IMR-90 (cell line): ENCODE measurements at regions not wholly inside any gene's neighbourhood (a gene's known extent, or its start where the extent isn't known, plus 50 kb on each side); places are given as distances from the start of the nearest gene placed in this dataset.

ENCODE experiments used
- ATAC-seq: fragments of 200-7000 bp; cut with Tn5 transposase; 2 replicates; pipeline ENCODE4 v1.9.1; 2020; ENCODE audit warnings: low read depth, mild to moderate bottlenecking, moderate library complexity
- BruUV-seq: library from RNA; stranded (reverse); fragments of 400-500 nt; replicated peaks from 2 replicates; lab custom pipeline; 2021; lab: Mats Ljungman, UMichigan
- CTCF ChIA-PET: fragments of 300-600 bp; formaldehyde crosslinking; extraction: SDS; loops from one replicate; lab custom pipeline; 2021; ENCODE audit warnings: antibody characterized with exemption; lab: Yijun Ruan, JAX
- POLR2A ChIA-PET: fragments of 300-600 bp; sonication (Branson Sonifier 250); formaldehyde crosslinking; loops from one replicate; lab custom pipeline; 2022; ENCODE audit warnings: antibody characterized with exemption; ENCODE audit not compliant: unreplicated experiment; lab: Charles Lee
- DNase-seq: peaks from one replicate; pipeline ENCODE4 v3.0.0; 2013
- H2AFZ ChIP-seq: replicated peaks from 2 replicates; pipeline ENCODE3; 2013; ENCODE audit warnings: low read length, mild to moderate bottlenecking; ENCODE audit not compliant: poor library complexity
- H2AK5ac ChIP-seq: 2 replicates; pipeline ENCODE4 v1.6.1; 2013; ENCODE audit warnings: low read depth, low read length, inconsistent platforms
- H2AK9ac ChIP-seq: replicated peaks from 2 replicates; pipeline ENCODE3; 2013; ENCODE audit warnings: mild to moderate bottlenecking, low read depth, low read length, moderate library complexity; ENCODE audit not compliant: poor library complexity
- H2BK120ac ChIP-seq: 2 replicates; pipeline ENCODE4 v1.6.1; 2013; ENCODE audit warnings: low read depth, low read length, inconsistent platforms
- H2BK15ac ChIP-seq: 3 replicates; pipeline ENCODE4 v1.6.1; 2013; ENCODE audit warnings: low read depth, low read length, inconsistent platforms
- H2BK20ac ChIP-seq: 2 replicates; pipeline ENCODE4 v1.6.1; 2013; ENCODE audit warnings: low read depth, mild to moderate bottlenecking, inconsistent platforms, low read length, moderate library complexity
- H2BK5ac ChIP-seq: 2 replicates; pipeline ENCODE4 v1.6.1; 2013; ENCODE audit warnings: mild to moderate bottlenecking, low read depth, low read length, inconsistent platforms; ENCODE audit not compliant: poor library complexity, severe bottlenecking
- H3K14ac ChIP-seq: replicated peaks from 2 replicates; pipeline ENCODE4 v1.6.1; 2013; ENCODE audit warnings: low read depth, low read length, inconsistent platforms
- H3K18ac ChIP-seq: 2 replicates; pipeline ENCODE4 v1.6.1; 2013; ENCODE audit warnings: low read depth, low read length, control low read depth
- H3K23ac ChIP-seq: 2 replicates; pipeline ENCODE4 v1.6.1; 2013; ENCODE audit warnings: low read depth, low read length, inconsistent platforms
- H3K27ac ChIP-seq: 2 replicates; pipeline ENCODE4 v1.5.1; 2013; ENCODE audit warnings: mild to moderate bottlenecking, control low read depth, low read length; ENCODE audit not compliant: insufficient read depth
- H3K27me3 ChIP-seq: 2 replicates; pipeline ENCODE4 v1.6.1; 2013; ENCODE audit warnings: low read length; ENCODE audit not compliant: control insufficient read depth, insufficient read depth
- H3K36me3 ChIP-seq: 2 replicates; pipeline ENCODE4 v1.6.1; 2013; ENCODE audit warnings: low read length, mixed read lengths; ENCODE audit not compliant: control insufficient read depth, insufficient read depth
- H3K4ac ChIP-seq: 2 replicates; pipeline ENCODE4 v1.6.1; 2013; ENCODE audit warnings: low read depth, low read length, inconsistent platforms
- H3K4me1 ChIP-seq: 2 replicates; pipeline ENCODE4 v1.6.1; 2013; ENCODE audit warnings: low read length, mixed read lengths; ENCODE audit not compliant: control insufficient read depth, insufficient read depth
- H3K4me2 ChIP-seq: 2 replicates; pipeline ENCODE4 v1.6.1; 2013; ENCODE audit warnings: low read depth, mild to moderate bottlenecking, control low read depth, low read length, moderate library complexity
- H3K4me3 ChIP-seq: 2 replicates; pipeline ENCODE4 v1.5.1; 2013; ENCODE audit warnings: low read depth, mild to moderate bottlenecking, control low read depth, low read length, moderate library complexity; ENCODE audit not compliant: insufficient read depth
- H3K56ac ChIP-seq: 2 replicates; pipeline ENCODE4 v1.6.1; 2013; ENCODE audit warnings: low read length, inconsistent platforms; ENCODE audit not compliant: insufficient read depth; ENCODE audit errors: extremely low read depth
- H3K79me1 ChIP-seq, 2 experiments: 2 replicates each; pipeline ENCODE4 v1.6.1; 2013; ENCODE audit warnings: low read length in 2 of 2, inconsistent platforms in 1 of 2, low read depth in 1 of 2
- H3K9ac ChIP-seq: 2 replicates; pipeline ENCODE4 v1.6.1; 2013; ENCODE audit warnings: low read depth, low read length, control low read depth
- H3K9me1 ChIP-seq: 2 replicates; pipeline ENCODE4 v1.6.1; 2013; ENCODE audit warnings: low read length, inconsistent platforms; ENCODE audit not compliant: insufficient read depth
- H3K9me3 ChIP-seq: 2 replicates; pipeline ENCODE4 v1.6.1; 2013; ENCODE audit warnings: low read length; ENCODE audit not compliant: control insufficient read depth, insufficient read depth
- H4K20me1 ChIP-seq: 2 replicates; pipeline ENCODE4 v1.6.1; 2013; ENCODE audit warnings: low read length, inconsistent platforms; ENCODE audit not compliant: insufficient read depth
- H4K5ac ChIP-seq: 2 replicates; pipeline ENCODE4 v1.6.1; 2013; ENCODE audit warnings: mild to moderate bottlenecking, low read depth, low read length, control low read depth
- H4K8ac ChIP-seq, 2 experiments: 2 replicates each; pipeline ENCODE4 v1.6.1; 2013; ENCODE audit warnings: low read depth in 2 of 2, low read length in 2 of 2, control low read depth in 1 of 2, inconsistent platforms in 1 of 2
- H4K91ac ChIP-seq: 2 replicates; pipeline ENCODE4 v1.6.1; 2013; ENCODE audit warnings: low read depth, low read length, inconsistent platforms; ENCODE audit not compliant: insufficient read depth
- BHLHE40 ChIP-seq: fragments of 150-350 bp; IDR thresholded peaks from 2 replicates; pipeline ENCODE4 v1.6.1; 2016; ENCODE audit warnings: mild to moderate bottlenecking, low read depth, low read length
- CHD1 ChIP-seq: IDR thresholded peaks from 2 replicates; pipeline ENCODE4 v1.6.1; 2012; ENCODE audit warnings: low read depth, low read length, improper control_type of control experiment
- CTCF ChIP-seq: conservative IDR thresholded peaks from 2 replicates; pipeline ENCODE4 v1.5.1; 2012; ENCODE audit warnings: mild to moderate bottlenecking, low read depth, low read length, improper control_type of control experiment
- ELK1 ChIP-seq: fragments of 150-350 bp; IDR thresholded peaks from 2 replicates; pipeline ENCODE4 v1.6.1; 2016; ENCODE audit warnings: low read depth, mild to moderate bottlenecking, low read length, moderate library complexity, borderline replicate concordance
- FOS ChIP-seq: fragments of 150-350 bp; IDR thresholded peaks from 2 replicates; pipeline ENCODE4 v1.6.1; 2016; ENCODE audit warnings: low read depth, low read length
- MAFK ChIP-seq: IDR thresholded peaks from 2 replicates; pipeline ENCODE4 v1.6.1; 2012; ENCODE audit warnings: low read depth, low read length, improper control_type of control experiment
- MXI1 ChIP-seq: IDR thresholded peaks from 2 replicates; pipeline ENCODE4 v1.6.1; 2012; ENCODE audit warnings: low read depth, mild to moderate bottlenecking, low read length, moderate library complexity, borderline replicate concordance
- NFE2L2 ChIP-seq: fragments of 150-350 bp; IDR thresholded peaks from 2 replicates; pipeline ENCODE4 v1.6.1; 2016; ENCODE audit warnings: low read depth, mild to moderate bottlenecking, low read length
- SMC3 ChIP-seq: fragments of 150-350 bp; IDR thresholded peaks from 2 replicates; pipeline ENCODE4 v1.6.1; 2016; ENCODE audit warnings: low read depth, mild to moderate bottlenecking, antibody characterized with exemption, low read length, moderate library complexity
- WGBS, 2 experiments: methylation state at CpG; one replicate each; pipeline versions ENCODE4 v1.1.5 to v1.1.7; 2013; ENCODE audit warnings: missing lambda C conversion rate in 2 of 2; ENCODE audit not compliant: insufficient read length in 1 of 2; ENCODE audit errors: extremely low coverage in 2 of 2; 5-methylcytosine and 5-hydroxymethylcytosine counted together
- dilution Hi-C: fragments of 300-500 bp; cut with HindIII; formaldehyde crosslinking; loops from one replicate; pipeline ENCODE4 v1.14.3; 2018; ENCODE audit warnings: low sequenced_read_pairs; ENCODE audit not compliant: unreplicated experiment
- in situ Hi-C: fragments of 300-500 bp; cut with MboI; formaldehyde crosslinking; loops from 3 replicates; pipeline ENCODE4 v1.14.3; 2019; ENCODE audit warnings: low sequenced_read_pairs, inconsistent platforms, mixed read lengths
- intact Hi-C: fragments of 100-400 bp; cut with micrococcal nuclease; formaldehyde crosslinking; loops from 2 replicates; pipeline ENCODE4 v1.10.0; 2022

DNA sequence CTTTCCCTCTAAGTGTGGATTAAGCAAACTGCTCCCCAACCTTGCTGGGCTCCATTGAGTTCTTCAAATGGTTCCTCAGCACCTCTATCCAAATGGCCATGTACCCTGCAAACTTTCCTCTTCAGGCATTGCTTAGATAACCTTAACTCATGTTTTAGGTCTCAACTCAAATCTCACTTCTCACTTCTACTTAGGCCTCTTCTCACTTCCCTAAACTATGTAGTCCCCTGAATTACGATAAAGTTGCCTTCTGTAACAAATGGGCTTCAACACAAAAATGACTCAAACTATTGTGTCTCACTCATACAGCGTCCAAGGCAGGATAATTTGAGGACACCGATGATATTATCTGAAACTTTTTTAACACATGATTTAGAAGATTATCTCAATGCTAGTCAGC is 62.4 kb upstream of the STAC start:
- in situ Hi-C loops, result no loop called here
- no peak for ATAC-seq
- CTCF ChIA-PET, result no interaction called here

More for the DNA sequence above, 62.4 kb upstream of the STAC start:
- no peak overlapping the region for H4K5ac ChIP-seq
- no peak overlapping the region for H4K91ac ChIP-seq
- no peak overlapping the region for H2AK5ac ChIP-seq
- intact Hi-C loops, result no loop called here
- no peak overlapping the region for H2AK9ac ChIP-seq
- no peaks in the 10 kb centered on the region for H3K27me3 ChIP-seq
- no peak overlapping the region for H2AFZ ChIP-seq
- no peak overlapping the region for H2BK20ac ChIP-seq
- H3K9ac ChIP-seq, result no peak overlapping the region
- no peak for TF ChIP-seq BHLHE40
- TF ChIP-seq SMC3, result no peak
- no peak for TF ChIP-seq MAFK
- no peak for TF ChIP-seq CTCF
- TF ChIP-seq MXI1, result no peak
- no peak for TF ChIP-seq CHD1
- no peak for TF ChIP-seq FOS
- no peak for TF ChIP-seq NFE2L2
- TF ChIP-seq ELK1, result no peak
- no CpG with 5 or more reads among the region's 3 CpGs for WGBS, 2 experiments
- DNase-seq, result no peak
- H3K9me3 ChIP-seq, result peaks cover 3% of the 10 kb centered on the region; the same call in 1 of the 2 replicates
- H3K9me1 ChIP-seq, result no peaks in the 10 kb centered on the region
- H3K4me2 ChIP-seq, result no peak overlapping the region
- no peak overlapping the region for H2BK120ac ChIP-seq
- H3K56ac ChIP-seq, result no peak overlapping the region
- no peak overlapping the region for H3K27ac ChIP-seq
- H3K79me1 ChIP-seq, result no peaks in the 10 kb centered on the region
- dilution Hi-C loops, result no loop called here
- no peak overlapping the region for H3K14ac ChIP-seq
- H2BK5ac ChIP-seq, result no peak overlapping the region
- no peak overlapping the region for H4K8ac ChIP-seq
- POLR2A ChIA-PET, result no interaction called here
- H3K4me3 ChIP-seq, result no peak overlapping the region
- no TSS peak for BruUV-seq
- H3K18ac ChIP-seq, result no peak overlapping the region
- H3K4me1 ChIP-seq, result no peaks in the 10 kb centered on the region
- no peak overlapping the region for H3K4ac ChIP-seq
- no peak overlapping the region for H3K23ac ChIP-seq
- H4K20me1 ChIP-seq, result no peaks in the 10 kb centered on the region
- H3K36me3 ChIP-seq, result no peaks in the 10 kb centered on the region
- H2BK15ac ChIP-seq, result no peak overlapping the region
